ENCODE measurements at regions not wholly inside any gene's neighbourhood (a gene's known extent, or its start where the extent isn't known, plus 50 kb on each side); places are given as distances from the start of the nearest gene placed in this dataset.

- intact Hi-C loops (cut with micrococcal nuclease; ENCODE audit: unreplicated experiment): no loop called here
- Histone ChIP-seq H3K36me3 (ENCODE audit: control insufficient read depth, insufficient read depth, low read length) (no peaks in the 10 kb centered on the region), H3K4me3 (ENCODE audit: low read depth in 2 of 2, low read length in 2 of 2) (no peak overlapping the region), H3K27me3 (ENCODE audit: control insufficient read depth, insufficient read depth, low read length) (no peaks in the 10 kb centered on the region), H3K9me3 (ENCODE audit: control insufficient read depth, insufficient read depth, low read depth, low read length) (no peaks in the 10 kb centered on the region), H3K4me1 (ENCODE audit: control insufficient read depth, insufficient read depth, low read length) (no peaks in the 10 kb centered on the region), H3K27ac (ENCODE audit: low read length) (no peak overlapping the region)
- no peak for DNase-seq (ENCODE audit: low read depth, low spot score)
- in situ Hi-C loops (cut with HindIII; ENCODE audit: low pct_unique_long_range_greater_than_20kb, low sequenced_read_pairs): no loop called here
- TF ChIP-seq REST (IDR thresholded peaks at IDR 0.05; ENCODE audit: insufficient read depth in 1 of 2, low read depth in 2 of 2, low read length in 1 of 2) (no peak), TCF7L2 (IDR thresholded peaks at IDR 0.05; ENCODE audit: low read depth, low read length) (no peak), CTCF (IDR thresholded peaks at IDR 0.05) (no peak), POLR2AphosphoS5 (IDR thresholded peaks at IDR 0.05; ENCODE audit: low read depth, low read length) (no peak), SIN3A (IDR thresholded peaks at IDR 0.05; ENCODE audit: borderline replicate concordance, insufficient read depth, low read depth, low read length) (no peak)
- ChIA-PET POLR2A (no interaction called here), CTCF (no interaction called here)
- ATAC-seq: no peak
- no TSS peak for BruUV-seq (replicated peaks)
Measured at GRCh38 chr9:11663913-11664312, 1029.3 kb upstream of the TYRP1 start.

GRCh38 chr9:11676821-11677220, 1016.4 kb upstream of the TYRP1 start:
- no peak for ATAC-seq
- POLR2A ChIA-PET: no interaction called here

More at GRCh38 chr9:11676821-11677220, 1016.4 kb upstream of the TYRP1 start:
- Histone ChIP-seq H3K4me3 (ENCODE audit: low read depth in 2 of 2, low read length in 2 of 2) (no peak overlapping the region), H3K36me3 (ENCODE audit: control insufficient read depth, insufficient read depth, low read length) (no peaks in the 10 kb centered on the region), H3K9me3 (ENCODE audit: control insufficient read depth, insufficient read depth, low read depth, low read length) (no peaks in the 10 kb centered on the region), H3K27ac (ENCODE audit: low read length) (no peak overlapping the region), H3K4me1 (ENCODE audit: control insufficient read depth, insufficient read depth, low read length) (no peaks in the 10 kb centered on the region), H3K27me3 (ENCODE audit: control insufficient read depth, insufficient read depth, low read length) (no peaks in the 10 kb centered on the region)
- no peak for TF ChIP-seq REST (IDR thresholded peaks at IDR 0.05; ENCODE audit: insufficient read depth in 1 of 2, low read depth in 2 of 2, low read length in 1 of 2)
- no peak for TF ChIP-seq CTCF (IDR thresholded peaks at IDR 0.05)
- TF ChIP-seq POLR2AphosphoS5 (IDR thresholded peaks at IDR 0.05; ENCODE audit: low read depth, low read length): no peak
- no peak for TF ChIP-seq SIN3A (IDR thresholded peaks at IDR 0.05; ENCODE audit: borderline replicate concordance, insufficient read depth, low read depth, low read length)
- TF ChIP-seq TCF7L2 (IDR thresholded peaks at IDR 0.05; ENCODE audit: low read depth, low read length): no peak
- intact Hi-C loops (cut with micrococcal nuclease; ENCODE audit: unreplicated experiment): no loop called here
- DNase-seq (ENCODE audit: low read depth, low spot score): no peak
- BruUV-seq (replicated peaks): no TSS peak
- CTCF ChIA-PET: no interaction called here
- in situ Hi-C loops (cut with HindIII; ENCODE audit: low pct_unique_long_range_greater_than_20kb, low sequenced_read_pairs): no loop called here

Data from Panc1 (cell line).